ENCODE measurements at regions not wholly inside any gene's neighbourhood (a gene's known extent, or its start where the extent isn't known, plus 50 kb on each side); places are given as distances from the start of the nearest gene placed in this dataset.

DNA sequence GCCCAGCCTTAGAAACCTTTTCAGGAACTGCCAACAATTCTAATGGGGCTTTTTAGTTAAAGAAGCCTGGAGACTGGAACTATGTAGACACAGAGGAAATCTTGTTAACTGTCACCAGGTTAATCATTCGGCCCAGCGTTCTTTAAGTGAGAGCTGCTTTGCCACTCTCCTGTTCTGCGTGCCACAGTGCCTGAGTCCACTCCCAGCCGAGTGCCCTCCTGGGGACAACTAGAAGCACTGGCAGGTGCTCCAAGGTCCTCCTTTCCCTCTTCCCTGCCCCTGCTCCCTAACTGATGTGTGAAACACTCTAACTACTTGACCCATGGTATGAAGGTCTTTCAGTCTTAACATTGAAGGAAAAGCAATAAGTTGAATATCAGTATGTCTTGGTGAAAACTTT, 151.2 kb upstream of the TLL1 start:
- TF ChIP-seq, protein P1, sequence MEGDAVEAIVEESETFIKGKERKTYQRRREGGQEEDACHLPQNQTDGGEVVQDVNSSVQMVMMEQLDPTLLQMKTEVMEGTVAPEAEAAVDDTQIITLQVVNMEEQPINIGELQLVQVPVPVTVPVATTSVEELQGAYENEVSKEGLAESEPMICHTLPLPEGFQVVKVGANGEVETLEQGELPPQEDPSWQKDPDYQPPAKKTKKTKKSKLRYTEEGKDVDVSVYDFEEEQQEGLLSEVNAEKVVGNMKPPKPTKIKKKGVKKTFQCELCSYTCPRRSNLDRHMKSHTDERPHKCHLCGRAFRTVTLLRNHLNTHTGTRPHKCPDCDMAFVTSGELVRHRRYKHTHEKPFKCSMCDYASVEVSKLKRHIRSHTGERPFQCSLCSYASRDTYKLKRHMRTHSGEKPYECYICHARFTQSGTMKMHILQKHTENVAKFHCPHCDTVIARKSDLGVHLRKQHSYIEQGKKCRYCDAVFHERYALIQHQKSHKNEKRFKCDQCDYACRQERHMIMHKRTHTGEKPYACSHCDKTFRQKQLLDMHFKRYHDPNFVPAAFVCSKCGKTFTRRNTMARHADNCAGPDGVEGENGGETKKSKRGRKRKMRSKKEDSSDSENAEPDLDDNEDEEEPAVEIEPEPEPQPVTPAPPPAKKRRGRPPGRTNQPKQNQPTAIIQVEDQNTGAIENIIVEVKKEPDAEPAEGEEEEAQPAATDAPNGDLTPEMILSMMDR (IDR thresholded peaks at IDR 0.05; ENCODE audit: insufficient read depth, low read depth, low read length): no peak
- TF ChIP-seq EZH2 (IDR thresholded peaks at IDR 0.05; ENCODE audit: insufficient read depth, low read length): no peak

Measured in astrocyte (in vitro differentiated cells and primary cell).